Activated T-helper 2 cell treated with anti-CD3 and anti-CD28 coated beads, Interferon-gamma antibody, Interleukin-2, Interleukin-4, amounts not matched to agents 10 μg/mL and 5 μg/mL and 100 μg/mL, durations not matched to agents 14 hours and 24 hours and 36 hours (primary cell): ENCODE measurements at regions not wholly inside any gene's neighbourhood (a gene's known extent, or its start where the extent isn't known, plus 50 kb on each side); places are given as distances from the start of the nearest gene placed in this dataset.
"Not testable (repeated sequence)": the region's sequence is repeated elsewhere in the genome, so short reads cannot be mapped to it uniquely, and the experiment has no call there.

Source experiments
- DNase-seq: peaks from one replicate; pipeline ENCODE4 v3.0.0; 2021; ENCODE audit warnings: low spot score
- H3K27ac Mint-ChIP-seq: one replicate; pipeline ENCODE4 v1.8.0; 2021; ENCODE audit warnings: mixed read lengths
- H3K27me3 Mint-ChIP-seq: one replicate; pipeline ENCODE4 v1.8.0; 2021; ENCODE audit warnings: low read depth, mixed read lengths
- H3K36me3 Mint-ChIP-seq: one replicate; pipeline ENCODE4 v1.8.0; 2021; ENCODE audit warnings: low read depth, mixed read lengths
- H3K4me1 Mint-ChIP-seq: one replicate; pipeline ENCODE4 v1.8.0; 2021; ENCODE audit warnings: low read depth, mixed read lengths
- H3K4me3 Mint-ChIP-seq: one replicate; pipeline ENCODE4 v1.8.0; 2021; ENCODE audit warnings: low read depth, mild to moderate bottlenecking, moderate library complexity, mixed read lengths
- H3K9me3 Mint-ChIP-seq: one replicate; pipeline ENCODE4 v1.8.0; 2021; ENCODE audit warnings: mixed read lengths
- intact Hi-C: fragments of 100-400 bp; cut with micrococcal nuclease; formaldehyde crosslinking; loops from one replicate; pipeline ENCODE4 v1.15.1; 2023

DNA sequence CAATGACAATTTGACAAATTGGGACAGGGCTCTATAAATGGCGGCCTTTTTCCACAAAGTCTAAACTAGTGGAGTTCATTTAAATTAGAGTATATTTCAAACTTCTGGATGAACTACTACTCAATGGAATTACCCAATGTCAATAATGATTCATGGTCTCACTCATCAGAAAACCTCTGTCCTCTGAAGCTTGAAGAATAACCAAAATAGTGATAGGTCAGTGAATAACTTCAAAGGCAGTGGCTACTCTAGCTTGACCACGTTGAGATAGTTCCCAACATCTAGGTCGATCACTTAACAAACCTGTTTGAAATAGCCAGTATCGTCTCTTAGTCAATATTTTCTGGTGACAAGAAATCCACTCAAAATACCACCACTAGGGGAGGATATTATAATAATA lies 197.6 kb downstream of the HDGFL1 start:
- no peak overlapping the region for H3K4me3 Mint-ChIP-seq
- intact Hi-C loops = no loop called here
- H3K9me3 Mint-ChIP-seq = no peaks in the 10 kb centered on the region
- no peak for DNase-seq
- H3K27me3 Mint-ChIP-seq = no peaks in the 10 kb centered on the region
- H3K27ac Mint-ChIP-seq = no peak overlapping the region
- H3K36me3 Mint-ChIP-seq = no peaks in the 10 kb centered on the region
- no peaks in the 10 kb centered on the region for H3K4me1 Mint-ChIP-seq

GRCh38 chr6:22770054-22770453 lies 200.7 kb downstream of the HDGFL1 start:
- DNase-seq = no peak
- H3K4me3 Mint-ChIP-seq = no peak overlapping the region
- no peaks in the 10 kb centered on the region for H3K9me3 Mint-ChIP-seq
- no peaks in the 10 kb centered on the region for H3K36me3 Mint-ChIP-seq
- intact Hi-C loops = no loop called here
- no peaks in the 10 kb centered on the region for H3K27me3 Mint-ChIP-seq
- no peaks in the 10 kb centered on the region for H3K4me1 Mint-ChIP-seq
- H3K27ac Mint-ChIP-seq = no peak overlapping the region

- Mint-ChIP-seq H3K4me3 (no peak overlapping the region), H3K36me3 (no peaks in the 10 kb centered on the region), H3K27ac (no peak overlapping the region), H3K4me1 (no peaks in the 10 kb centered on the region), H3K9me3 (peaks cover 13% of the 10 kb centered on the region), H3K27me3 (no peaks in the 10 kb centered on the region)
- intact Hi-C loops = no loop called here
- DNase-seq = no peak
These were observed 204.8 kb downstream of the HDGFL1 start for GRCh38 chr6:22774129-22774528.

- peaks cover 27% of the 10 kb centered on the region for H3K9me3 Mint-ChIP-seq
- H3K4me3 Mint-ChIP-seq, H3K27me3 Mint-ChIP-seq, H3K4me1 Mint-ChIP-seq, H3K27ac Mint-ChIP-seq, H3K36me3 Mint-ChIP-seq, intact Hi-C loops, DNase-seq: not testable (repeated sequence)
These were observed 209.1 kb downstream of the HDGFL1 start for GRCh38 chr6:22778438-22778837.

- Mint-ChIP-seq H3K9me3 (peaks cover 27% of the 10 kb centered on the region), H3K4me1 (no peaks in the 10 kb centered on the region), H3K4me3 (no peak overlapping the region), H3K27ac (no peak overlapping the region), H3K27me3 (no peaks in the 10 kb centered on the region), H3K36me3 (no peaks in the 10 kb centered on the region)
- intact Hi-C loops = no loop called here
- DNase-seq = no peak
These were observed 209.7 kb downstream of the HDGFL1 start for GRCh38 chr6:22779062-22779461.

GRCh38 chr6:22783931-22784330 lies 214.6 kb downstream of the HDGFL1 start:
- Mint-ChIP-seq H3K36me3 (no peaks in the 10 kb centered on the region), H3K27me3 (no peaks in the 10 kb centered on the region), H3K9me3 (peaks cover 20% of the 10 kb centered on the region), H3K4me1 (no peaks in the 10 kb centered on the region), H3K27ac (no peak overlapping the region), H3K4me3 (no peak overlapping the region)
- no peak for DNase-seq
- intact Hi-C loops = no loop called here

GRCh38 chr6:22784601-22785410 lies 215.4 kb downstream of the HDGFL1 start:
- intact Hi-C loops = no loop called here
- Mint-ChIP-seq H3K9me3 (peaks cover 14% of the 10 kb centered on the region), H3K27me3 (no peaks in the 10 kb centered on the region), H3K27ac (no peak overlapping the region), H3K36me3 (no peaks in the 10 kb centered on the region), H3K4me3 (no peak overlapping the region), H3K4me1 (no peaks in the 10 kb centered on the region)
- DNase-seq = no peak

DNA sequence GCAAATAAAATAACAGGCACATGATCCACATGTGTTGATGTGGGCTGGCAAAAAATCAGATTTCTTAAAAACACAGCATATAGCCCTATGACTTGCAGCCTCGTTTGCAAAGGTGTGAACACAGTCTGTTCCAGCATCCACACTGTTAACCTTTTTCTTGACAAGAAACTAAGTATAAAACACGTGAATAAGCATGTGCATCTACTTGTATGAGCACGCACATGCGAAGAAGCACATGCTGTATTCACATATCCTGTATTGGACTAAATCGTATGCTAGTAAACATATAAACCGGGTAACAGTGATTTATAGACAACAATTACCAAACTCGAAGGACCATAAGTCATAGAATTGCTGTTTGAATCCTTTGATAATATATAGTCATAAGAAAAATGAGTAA lies 218.7 kb downstream of the HDGFL1 start:
- Mint-ChIP-seq H3K4me3 (no peak overlapping the region), H3K36me3 (no peaks in the 10 kb centered on the region), H3K9me3 (peaks cover 4% of the 10 kb centered on the region), H3K4me1 (no peaks in the 10 kb centered on the region), H3K27me3 (no peaks in the 10 kb centered on the region), H3K27ac (no peak overlapping the region)
- no peak for DNase-seq
- intact Hi-C loops = no loop called here

- intact Hi-C loops = no loop called here
- Mint-ChIP-seq H3K4me1 (no peaks in the 10 kb centered on the region), H3K4me3 (no peak overlapping the region), H3K27ac (no peak overlapping the region), H3K9me3 (peaks cover 15% of the 10 kb centered on the region), H3K27me3 (no peaks in the 10 kb centered on the region), H3K36me3 (no peaks in the 10 kb centered on the region)
- DNase-seq = no peak
These were observed 219.9 kb downstream of the HDGFL1 start for GRCh38 chr6:22789315-22789714.

- Mint-ChIP-seq H3K36me3 (no peaks in the 10 kb centered on the region), H3K9me3 (peaks cover 32% of the 10 kb centered on the region), H3K4me1 (no peaks in the 10 kb centered on the region), H3K27me3 (no peaks in the 10 kb centered on the region), H3K4me3 (no peak overlapping the region), H3K27ac (no peak overlapping the region)
- no peak for DNase-seq
- intact Hi-C loops = no loop called here
These were observed 225.5 kb downstream of the HDGFL1 start for GRCh38 chr6:22794844-22795243.

DNA sequence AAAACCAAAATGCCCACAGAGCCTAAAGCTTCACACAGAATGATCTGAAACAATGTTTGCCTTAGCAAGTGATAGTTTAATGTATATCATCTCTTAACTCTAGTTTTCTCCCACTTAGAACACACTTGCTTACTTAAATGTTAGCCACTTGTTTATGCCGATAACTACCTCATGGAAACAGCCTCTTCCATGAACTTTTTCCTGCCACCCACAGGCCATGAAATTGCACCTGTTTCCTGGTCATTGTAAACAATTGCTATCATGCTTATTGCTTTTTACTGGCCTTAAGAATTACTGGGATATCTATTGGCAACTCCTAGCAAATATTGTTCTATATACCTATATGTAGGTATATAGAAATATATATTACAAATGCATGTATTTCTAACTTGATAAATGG lies 231.1 kb downstream of the HDGFL1 start:
- H3K4me3 Mint-ChIP-seq = no peak overlapping the region
- no peaks in the 10 kb centered on the region for H3K27me3 Mint-ChIP-seq
- no peak for DNase-seq
- H3K36me3 Mint-ChIP-seq = no peaks in the 10 kb centered on the region
- peaks cover 10% of the 10 kb centered on the region for H3K9me3 Mint-ChIP-seq
- intact Hi-C loops = no loop called here
- H3K27ac Mint-ChIP-seq = no peak overlapping the region
- no peaks in the 10 kb centered on the region for H3K4me1 Mint-ChIP-seq

DNA sequence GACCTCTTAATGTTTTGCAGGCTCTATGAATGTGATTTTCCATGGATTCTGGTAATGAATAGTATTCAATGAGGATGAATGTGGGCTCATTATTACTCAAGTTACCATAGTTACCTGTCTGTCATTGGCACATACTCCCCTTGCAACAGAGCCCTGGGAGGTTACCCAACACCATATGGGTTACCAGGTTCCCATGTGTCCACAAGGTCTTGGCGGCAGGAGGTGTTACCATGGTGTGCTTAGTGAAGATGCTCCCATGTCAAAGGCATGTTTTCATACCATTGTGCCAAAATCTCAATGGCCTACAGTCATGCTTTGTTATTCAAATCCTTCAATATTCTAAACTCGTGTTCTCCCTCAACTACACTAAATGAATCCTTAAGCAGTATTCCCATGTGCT lies 232.5 kb downstream of the HDGFL1 start:
- H3K4me1 Mint-ChIP-seq = no peaks in the 10 kb centered on the region
- no peaks in the 10 kb centered on the region for H3K9me3 Mint-ChIP-seq
- H3K4me3 Mint-ChIP-seq = no peak overlapping the region
- intact Hi-C loops = no loop called here
- no peak overlapping the region for H3K27ac Mint-ChIP-seq
- H3K27me3 Mint-ChIP-seq = no peaks in the 10 kb centered on the region
- no peak for DNase-seq
- H3K36me3 Mint-ChIP-seq = no peaks in the 10 kb centered on the region

DNA sequence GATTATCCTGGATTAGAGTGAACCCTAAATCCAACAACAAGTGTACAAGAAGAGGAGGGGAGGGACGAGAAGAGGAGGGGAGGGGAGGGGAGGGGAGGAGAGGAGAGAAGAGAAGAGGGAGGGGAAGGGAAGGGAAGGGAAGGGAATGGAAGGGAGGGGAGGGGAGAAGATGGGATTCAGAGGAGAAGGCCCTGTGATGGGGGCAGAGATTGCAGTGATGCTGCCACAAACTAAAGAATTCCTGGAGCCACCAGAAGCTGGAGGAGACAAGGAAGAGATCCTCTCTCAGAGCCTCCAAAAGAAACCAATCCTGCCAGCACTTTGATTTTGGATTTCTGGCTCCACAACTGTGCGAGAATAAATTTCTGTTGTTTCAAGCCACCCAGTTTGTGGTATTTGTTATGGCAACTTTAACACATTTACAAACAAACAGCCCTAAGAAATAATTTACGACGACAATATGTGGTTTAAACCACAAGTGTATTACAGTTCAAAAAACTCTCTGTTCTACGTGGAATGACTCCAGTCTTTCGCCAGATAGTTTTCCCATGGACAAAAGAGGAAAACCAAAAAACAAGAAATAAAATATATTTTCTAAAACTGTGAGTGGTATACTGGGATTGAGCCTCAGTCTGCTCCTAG lies 235.4 kb downstream of the HDGFL1 start:
- Mint-ChIP-seq H3K27me3 (no peaks in the 10 kb centered on the region), H3K9me3 (no peaks in the 10 kb centered on the region), H3K4me1 (no peaks in the 10 kb centered on the region), H3K36me3 (no peaks in the 10 kb centered on the region), H3K27ac (no peak overlapping the region), H3K4me3 (no peak overlapping the region)
- no peak for DNase-seq
- intact Hi-C loops = no loop called here
